ENCODE measurements at regions not wholly inside any gene's neighbourhood (a gene's known extent, or its start where the extent isn't known, plus 50 kb on each side); places are given as distances from the start of the nearest gene placed in this dataset.

DNA sequence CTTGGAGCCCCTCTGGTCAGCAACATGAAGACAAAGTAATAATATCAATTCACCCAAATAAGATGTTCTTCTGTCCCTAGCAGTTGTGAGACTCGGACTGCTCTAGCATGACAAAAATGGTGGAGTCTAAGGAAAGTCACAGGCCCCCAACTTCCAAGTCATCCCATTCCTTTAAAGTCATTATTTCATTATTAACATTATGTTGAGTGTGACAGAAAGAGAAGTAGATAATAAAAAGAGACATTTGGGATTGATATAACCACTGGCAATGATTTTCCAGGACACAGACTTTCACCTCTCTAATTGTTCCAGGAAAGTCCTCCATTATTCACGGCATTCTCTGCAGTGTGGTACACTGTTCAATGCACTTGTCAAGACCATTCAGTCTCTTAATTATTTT lies 1533.0 kb upstream of the TENM4 start (continued):
- TF ChIP-seq, protein P1, sequence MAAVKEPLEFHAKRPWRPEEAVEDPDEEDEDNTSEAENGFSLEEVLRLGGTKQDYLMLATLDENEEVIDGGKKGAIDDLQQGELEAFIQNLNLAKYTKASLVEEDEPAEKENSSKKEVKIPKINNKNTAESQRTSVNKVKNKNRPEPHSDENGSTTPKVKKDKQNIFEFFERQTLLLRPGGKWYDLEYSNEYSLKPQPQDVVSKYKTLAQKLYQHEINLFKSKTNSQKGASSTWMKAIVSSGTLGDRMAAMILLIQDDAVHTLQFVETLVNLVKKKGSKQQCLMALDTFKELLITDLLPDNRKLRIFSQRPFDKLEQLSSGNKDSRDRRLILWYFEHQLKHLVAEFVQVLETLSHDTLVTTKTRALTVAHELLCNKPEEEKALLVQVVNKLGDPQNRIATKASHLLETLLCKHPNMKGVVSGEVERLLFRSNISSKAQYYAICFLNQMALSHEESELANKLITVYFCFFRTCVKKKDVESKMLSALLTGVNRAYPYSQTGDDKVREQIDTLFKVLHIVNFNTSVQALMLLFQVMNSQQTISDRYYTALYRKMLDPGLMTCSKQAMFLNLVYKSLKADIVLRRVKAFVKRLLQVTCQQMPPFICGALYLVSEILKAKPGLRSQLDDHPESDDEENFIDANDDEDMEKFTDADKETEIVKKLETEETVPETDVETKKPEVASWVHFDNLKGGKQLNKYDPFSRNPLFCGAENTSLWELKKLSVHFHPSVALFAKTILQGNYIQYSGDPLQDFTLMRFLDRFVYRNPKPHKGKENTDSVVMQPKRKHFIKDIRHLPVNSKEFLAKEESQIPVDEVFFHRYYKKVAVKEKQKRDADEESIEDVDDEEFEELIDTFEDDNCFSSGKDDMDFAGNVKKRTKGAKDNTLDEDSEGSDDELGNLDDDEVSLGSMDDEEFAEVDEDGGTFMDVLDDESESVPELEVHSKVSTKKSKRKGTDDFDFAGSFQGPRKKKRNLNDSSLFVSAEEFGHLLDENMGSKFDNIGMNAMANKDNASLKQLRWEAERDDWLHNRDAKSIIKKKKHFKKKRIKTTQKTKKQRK (IDR thresholded peaks at IDR 0.05; ENCODE audit: low read depth, low read length) = no peak

DNA sequence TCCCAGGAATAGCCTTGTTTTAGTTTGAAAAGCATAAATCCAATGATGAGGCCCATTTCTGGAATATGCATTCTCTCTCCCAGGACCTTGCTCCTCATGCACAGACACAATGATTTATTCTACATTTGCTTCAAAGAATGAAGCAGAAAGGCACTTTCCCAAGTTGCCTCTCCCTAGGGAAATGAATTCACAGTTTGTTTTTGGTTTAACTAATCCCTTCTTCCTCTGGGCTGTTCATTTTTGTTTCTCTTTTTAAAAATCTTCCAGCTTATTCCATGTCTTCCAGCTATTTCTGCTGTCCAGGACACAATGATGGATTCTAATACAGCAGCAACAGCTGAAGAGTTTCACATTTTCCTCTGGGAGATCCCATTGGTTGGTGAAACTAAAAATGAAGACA lies 1529.2 kb upstream of the TENM4 start:
- no peak for ATAC-seq
- SMC1A ChIA-PET (ENCODE audit: uncharacterized antibody, unreplicated experiment) = no interaction called here
- intact Hi-C loops (cut with micrococcal nuclease; ENCODE audit: unreplicated experiment) = no loop called here
- no peaks in the 10 kb centered on the region for H3K36me3 ChIP-seq (ENCODE audit: control insufficient read depth in 2 of 2, insufficient read depth in 2 of 2, low read length in 1 of 2)
- H3K27ac ChIP-seq (ENCODE audit: control insufficient read depth, insufficient read depth) = no peak overlapping the region
- no peak for FAIRE-seq
- DNase-seq (ENCODE audit: low read depth, low spot score) = no peak
- H3K4me3 ChIP-seq = no peak overlapping the region
- no peak overlapping the region for H2AFZ ChIP-seq (ENCODE audit: control insufficient read depth, low read depth, low read length)
- H3K9me3 ChIP-seq (replicated peaks; ENCODE audit: control insufficient read depth, insufficient read depth, low read length) = no peaks in the 10 kb centered on the region
- H3K4me2 ChIP-seq (ENCODE audit: control insufficient read depth, insufficient read depth) = no peak overlapping the region
- RAD21 ChIA-PET (ENCODE audit: unreplicated experiment) = no interaction called here
- H4K20me1 ChIP-seq (ENCODE audit: control insufficient read depth, insufficient read depth) = no peaks in the 10 kb centered on the region
- no peak overlapping the region for H3K9ac ChIP-seq (ENCODE audit: control insufficient read depth, insufficient read depth, low read length)
- no TSS peak for BruUV-seq (replicated peaks)
- no peaks in the 10 kb centered on the region for H3K79me2 ChIP-seq (ENCODE audit: control insufficient read depth, insufficient read depth, low read length)
- TF ChIP-seq CBFB (IDR thresholded peaks at IDR 0.05; ENCODE audit: low read depth) (no peak), BACH1 (IDR thresholded peaks at IDR 0.05; ENCODE audit: borderline replicate concordance) (no peak), DPF2 (IDR thresholded peaks at IDR 0.05) (no peak), STAT3 (IDR thresholded peaks at IDR 0.05; ENCODE audit: low read depth, low read length) (no peak), SIN3A (IDR thresholded peaks at IDR 0.05; ENCODE audit: low read depth, low read length) (no peak), MYC (IDR thresholded peaks at IDR 0.05; ENCODE audit: insufficient read depth, insufficient read length, insufficient replicate concordance, low read length, severe bottlenecking) (no peak), TARDBP (IDR thresholded peaks at IDR 0.05; ENCODE audit: borderline replicate concordance) (no peak)
- TF ChIP-seq, protein P2, sequence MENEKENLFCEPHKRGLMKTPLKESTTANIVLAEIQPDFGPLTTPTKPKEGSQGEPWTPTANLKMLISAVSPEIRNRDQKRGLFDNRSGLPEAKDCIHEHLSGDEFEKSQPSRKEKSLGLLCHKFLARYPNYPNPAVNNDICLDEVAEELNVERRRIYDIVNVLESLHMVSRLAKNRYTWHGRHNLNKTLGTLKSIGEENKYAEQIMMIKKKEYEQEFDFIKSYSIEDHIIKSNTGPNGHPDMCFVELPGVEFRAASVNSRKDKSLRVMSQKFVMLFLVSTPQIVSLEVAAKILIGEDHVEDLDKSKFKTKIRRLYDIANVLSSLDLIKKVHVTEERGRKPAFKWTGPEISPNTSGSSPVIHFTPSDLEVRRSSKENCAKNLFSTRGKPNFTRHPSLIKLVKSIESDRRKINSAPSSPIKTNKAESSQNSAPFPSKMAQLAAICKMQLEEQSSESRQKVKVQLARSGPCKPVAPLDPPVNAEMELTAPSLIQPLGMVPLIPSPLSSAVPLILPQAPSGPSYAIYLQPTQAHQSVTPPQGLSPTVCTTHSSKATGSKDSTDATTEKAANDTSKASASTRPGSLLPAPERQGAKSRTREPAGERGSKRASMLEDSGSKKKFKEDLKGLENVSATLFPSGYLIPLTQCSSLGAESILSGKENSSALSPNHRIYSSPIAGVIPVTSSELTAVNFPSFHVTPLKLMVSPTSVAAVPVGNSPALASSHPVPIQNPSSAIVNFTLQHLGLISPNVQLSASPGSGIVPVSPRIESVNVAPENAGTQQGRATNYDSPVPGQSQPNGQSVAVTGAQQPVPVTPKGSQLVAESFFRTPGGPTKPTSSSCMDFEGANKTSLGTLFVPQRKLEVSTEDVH (IDR thresholded peaks at IDR 0.05; ENCODE audit: low read depth, partially characterized antibody) = no peak
- CTCF ChIA-PET = no interaction called here
- no peaks in the 10 kb centered on the region for H3K27me3 ChIP-seq (replicated peaks in 1 of 2; ENCODE audit: control insufficient read depth in 2 of 2, insufficient read depth in 2 of 2, low read length in 1 of 2)
- H3K4me1 ChIP-seq (ENCODE audit: control insufficient read depth, insufficient read depth, low read length) = no peaks in the 10 kb centered on the region
- in situ Hi-C loops (cut with MboI) = no loop called here
- POLR2A ChIA-PET = no interaction called here
